ENCODE measurements at regions not wholly inside any gene's neighbourhood (a gene's known extent, or its start where the extent isn't known, plus 50 kb on each side); places are given as distances from the start of the nearest gene placed in this dataset.

GRCh38 chr6:113457751-113458150, 399.4 kb upstream of the MARCKS start:
- Histone ChIP-seq H3K27ac (no peak overlapping the region), H3K27me3 (no peaks in the 10 kb centered on the region), H3K4me3 (no peak overlapping the region), H3K9me3 (no peaks in the 10 kb centered on the region), H3K4me1 (no peaks in the 10 kb centered on the region), H3K36me3 (no peaks in the 10 kb centered on the region)
- no peak for TF ChIP-seq POLR2A (IDR thresholded peaks at IDR 0.05)
- TF ChIP-seq, protein P1, sequence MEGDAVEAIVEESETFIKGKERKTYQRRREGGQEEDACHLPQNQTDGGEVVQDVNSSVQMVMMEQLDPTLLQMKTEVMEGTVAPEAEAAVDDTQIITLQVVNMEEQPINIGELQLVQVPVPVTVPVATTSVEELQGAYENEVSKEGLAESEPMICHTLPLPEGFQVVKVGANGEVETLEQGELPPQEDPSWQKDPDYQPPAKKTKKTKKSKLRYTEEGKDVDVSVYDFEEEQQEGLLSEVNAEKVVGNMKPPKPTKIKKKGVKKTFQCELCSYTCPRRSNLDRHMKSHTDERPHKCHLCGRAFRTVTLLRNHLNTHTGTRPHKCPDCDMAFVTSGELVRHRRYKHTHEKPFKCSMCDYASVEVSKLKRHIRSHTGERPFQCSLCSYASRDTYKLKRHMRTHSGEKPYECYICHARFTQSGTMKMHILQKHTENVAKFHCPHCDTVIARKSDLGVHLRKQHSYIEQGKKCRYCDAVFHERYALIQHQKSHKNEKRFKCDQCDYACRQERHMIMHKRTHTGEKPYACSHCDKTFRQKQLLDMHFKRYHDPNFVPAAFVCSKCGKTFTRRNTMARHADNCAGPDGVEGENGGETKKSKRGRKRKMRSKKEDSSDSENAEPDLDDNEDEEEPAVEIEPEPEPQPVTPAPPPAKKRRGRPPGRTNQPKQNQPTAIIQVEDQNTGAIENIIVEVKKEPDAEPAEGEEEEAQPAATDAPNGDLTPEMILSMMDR (IDR thresholded peaks at IDR 0.05), result no peak
- no peak for DNase-seq

- DNase-seq, result no peak
- no peaks in the 10 kb centered on the region for H3K36me3 ChIP-seq
- no peak for TF ChIP-seq POLR2A (IDR thresholded peaks at IDR 0.05)
- TF ChIP-seq, protein P1 (IDR thresholded peaks at IDR 0.05), result no peak
- no peaks in the 10 kb centered on the region for H3K27me3 ChIP-seq
- no peak overlapping the region for H3K4me3 ChIP-seq
- no peak overlapping the region for H3K27ac ChIP-seq
- H3K4me1 ChIP-seq, result no peaks in the 10 kb centered on the region
- no peaks in the 10 kb centered on the region for H3K9me3 ChIP-seq
Measured at GRCh38 chr6:113458368-113459010, 398.7 kb upstream of the MARCKS start.

- Histone ChIP-seq H3K4me3 (no peak overlapping the region), H3K4me1 (no peaks in the 10 kb centered on the region), H3K36me3 (no peaks in the 10 kb centered on the region), H3K9me3 (no peaks in the 10 kb centered on the region), H3K27ac (no peak overlapping the region), H3K27me3 (no peaks in the 10 kb centered on the region)
- DNase-seq, result no peak
- TF ChIP-seq POLR2A (IDR thresholded peaks at IDR 0.05), result no peak
- TF ChIP-seq, protein P1 (IDR thresholded peaks at IDR 0.05), result no peak
Measured at GRCh38 chr6:113461153-113461932, 395.8 kb upstream of the MARCKS start.

DNA sequence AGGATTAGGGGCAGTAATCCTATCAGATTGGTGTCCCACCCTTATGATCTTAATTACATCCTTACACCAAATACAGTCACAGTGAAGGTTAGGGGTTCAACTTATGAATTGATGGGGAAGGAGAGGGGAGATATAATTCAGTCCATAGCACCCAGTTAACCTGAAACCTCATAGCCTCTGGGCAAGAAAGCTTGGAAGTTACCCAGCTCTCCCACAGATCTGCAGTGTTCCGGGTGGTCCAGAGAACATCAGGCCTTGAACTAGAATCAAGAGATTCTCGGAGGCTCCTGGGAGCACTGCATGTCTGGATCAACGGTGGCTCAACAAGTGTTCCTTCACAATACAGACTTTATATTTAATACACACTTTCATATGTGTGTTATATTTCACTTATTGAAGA, 392.6 kb upstream of the MARCKS start:
- Histone ChIP-seq H3K4me1 (no peaks in the 10 kb centered on the region), H3K4me3 (no peak overlapping the region), H3K27me3 (no peaks in the 10 kb centered on the region), H3K27ac (no peak overlapping the region), H3K9me3 (no peaks in the 10 kb centered on the region), H3K36me3 (no peaks in the 10 kb centered on the region)
- no peak for DNase-seq
- TF ChIP-seq, protein P1 (IDR thresholded peaks at IDR 0.05), result no peak
- TF ChIP-seq POLR2A (IDR thresholded peaks at IDR 0.05), result no peak

- Histone ChIP-seq H3K4me1 (no peaks in the 10 kb centered on the region), H3K27ac (no peak overlapping the region), H3K27me3 (no peaks in the 10 kb centered on the region), H3K9me3 (no peaks in the 10 kb centered on the region), H3K4me3 (no peak overlapping the region), H3K36me3 (no peaks in the 10 kb centered on the region)
- TF ChIP-seq, protein P1 (IDR thresholded peaks at IDR 0.05), result no peak
- TF ChIP-seq POLR2A (IDR thresholded peaks at IDR 0.05), result no peak
- no peak for DNase-seq
Measured at GRCh38 chr6:113464960-113465359, 392.2 kb upstream of the MARCKS start.
